CD14-positive monocyte (primary cell): ENCODE measurements at regions not wholly inside any gene's neighbourhood (a gene's known extent, or its start where the extent isn't known, plus 50 kb on each side); places are given as distances from the start of the nearest gene placed in this dataset.
"Not testable (repeated sequence)": the region's sequence is repeated elsewhere in the genome, so short reads cannot be mapped to it uniquely, and the experiment has no call there.

Experiments used
- DNase-seq, 3 donors: peaks; one replicate each; pipeline ENCODE4 v3.0.0-alpha.2; 2011 to 2022
- H2AFZ ChIP-seq: 2 replicates; pipeline ENCODE4 v1.6.0; 2012; ENCODE audit warnings: mild to moderate bottlenecking, low read depth, low read length, inconsistent platforms; ENCODE audit not compliant: insufficient read depth, poor library complexity, severe bottlenecking
- H3K27ac ChIP-seq, 2 donors: 1 replicate in 1 of 2; 2 replicates in 1 of 2; pipeline ENCODE4 v1.5.1; 2012 to 2013; ENCODE audit warnings: low read length in 2 of 2, control low read depth in 1 of 2, inconsistent platforms in 1 of 2, low read depth in 1 of 2, mild to moderate bottlenecking in 1 of 2
- H3K27me3 ChIP-seq, 2 donors: one replicate each; pipeline versions ENCODE4 v1.6.0 to v1.6.1; 2011 to 2013; ENCODE audit warnings: low read length in 2 of 2; ENCODE audit not compliant: control insufficient read depth in 2 of 2, insufficient read depth in 2 of 2
- H3K36me3 ChIP-seq, 2 donors: replicated peaks in 1 of 2; 1 replicate in 1 of 2; 2 replicates in 1 of 2; pipeline versions ENCODE4 v1.5.1 to v1.6.1; 2012 to 2013; ENCODE audit warnings: low read length in 2 of 2, control low read depth in 1 of 2, inconsistent platforms in 1 of 2, mild to moderate bottlenecking in 1 of 2; ENCODE audit not compliant: insufficient read depth in 2 of 2, control insufficient read depth in 1 of 2
- H3K4me1 ChIP-seq, 2 donors: 1 replicate in 1 of 2; 2 replicates in 1 of 2; pipeline versions ENCODE4 v1.5.1 to v1.6.1; 2012 to 2013; ENCODE audit warnings: low read length in 2 of 2, control low read depth in 1 of 2, inconsistent platforms in 1 of 2, mild to moderate bottlenecking in 1 of 2, moderate library complexity in 1 of 2; ENCODE audit not compliant: insufficient read depth in 2 of 2, control insufficient read depth in 1 of 2
- H3K4me2 ChIP-seq: replicated peaks from 2 replicates; pipeline ENCODE3; 2012; ENCODE audit warnings: low read length, moderate library complexity, mild to moderate bottlenecking; ENCODE audit not compliant: poor library complexity, severe bottlenecking; ENCODE audit errors: extremely low read depth
- H3K4me3 ChIP-seq, 3 experiments: fragments of 200-600 bp in 1 of 3; sonication (generic) in 1 of 3; replicated peaks in 1 of 3; 1 replicate in 2 of 3; 2 replicates in 1 of 3; pipeline ENCODE4 v1.5.1; 2011 to 2013; ENCODE audit warnings: low read length in 3 of 3, mild to moderate bottlenecking in 3 of 3, control low read depth in 2 of 3, low read depth in 2 of 3, inconsistent platforms in 1 of 3, moderate library complexity in 1 of 3
- H3K79me2 ChIP-seq: 2 replicates; pipeline ENCODE4 v1.6.0; 2012; ENCODE audit warnings: mild to moderate bottlenecking, control low read depth, inconsistent platforms, low read length, moderate library complexity; ENCODE audit not compliant: insufficient read depth
- H3K9ac ChIP-seq: 2 replicates; pipeline ENCODE4 v1.6.0; 2017; ENCODE audit warnings: low read length, mild to moderate bottlenecking; ENCODE audit not compliant: insufficient read depth, poor library complexity, severe bottlenecking
- H3K9me3 ChIP-seq, 2 donors: replicated peaks in 1 of 2; 1 replicate in 1 of 2; 2 replicates in 1 of 2; pipeline versions ENCODE4 v1.5.1 to v1.6.1; 2012 to 2013; ENCODE audit warnings: low read length in 2 of 2, control low read depth in 1 of 2; ENCODE audit not compliant: control insufficient read depth in 1 of 2, insufficient read depth in 1 of 2
- H4K20me1 ChIP-seq: 2 replicates; pipeline ENCODE4 v1.6.0; 2012; ENCODE audit warnings: mild to moderate bottlenecking, low read length, control low read depth, moderate library complexity; ENCODE audit not compliant: insufficient read depth
- H3K27ac Mint-ChIP-seq, 7 donors: one replicate each; pipeline ENCODE4 v1.8.0; 2020; ENCODE audit warnings: mild to moderate bottlenecking in 7 of 7, mixed read lengths in 7 of 7, moderate library complexity in 6 of 7, inconsistent platforms in 2 of 7
- H3K27me3 Mint-ChIP-seq, 3 donors: one replicate each; pipeline ENCODE4 v1.8.0; 2021 to 2022; ENCODE audit warnings: low read depth in 3 of 3, mild to moderate bottlenecking in 3 of 3, mixed read lengths in 3 of 3, moderate library complexity in 3 of 3, inconsistent platforms in 1 of 3
- H3K36me3 Mint-ChIP-seq, 2 donors: one replicate each; pipeline ENCODE4 v1.8.0; 2020; ENCODE audit warnings: mixed read lengths in 2 of 2, inconsistent platforms in 1 of 2, mild to moderate bottlenecking in 1 of 2
- H3K4me1 Mint-ChIP-seq: one replicate; pipeline ENCODE4 v1.8.0; 2020; ENCODE audit warnings: mild to moderate bottlenecking, mixed read lengths
- H3K4me3 Mint-ChIP-seq, 2 donors: one replicate each; pipeline ENCODE4 v1.8.0; 2020; ENCODE audit warnings: mild to moderate bottlenecking in 2 of 2, mixed read lengths in 2 of 2, moderate library complexity in 1 of 2
- H3K9me3 Mint-ChIP-seq, 7 donors: one replicate each; pipeline ENCODE4 v1.8.0; 2020 to 2022; ENCODE audit warnings: mixed read lengths in 7 of 7, mild to moderate bottlenecking in 6 of 7, moderate library complexity in 6 of 7, inconsistent platforms in 2 of 7
- CTCF ChIP-seq: fragments of 200-600 bp; IDR thresholded peaks from one replicate; pipeline ENCODE4 v1.8.0; 2022; ENCODE audit warnings: antibody characterized with exemption, mild to moderate bottlenecking
- WGBS: methylation state at CpG from one replicate; pipeline ENCODE4 v1.1.5; 2013; ENCODE audit warnings: missing lambda C conversion rate; ENCODE audit not compliant: insufficient coverage; 5-methylcytosine and 5-hydroxymethylcytosine counted together
- intact Hi-C, 2 donors: fragments of 100-400 bp; cut with micrococcal nuclease; formaldehyde crosslinking; loops; one replicate each; pipeline versions ENCODE4 v1.15.0 to v1.15.1; 2023

DNA sequence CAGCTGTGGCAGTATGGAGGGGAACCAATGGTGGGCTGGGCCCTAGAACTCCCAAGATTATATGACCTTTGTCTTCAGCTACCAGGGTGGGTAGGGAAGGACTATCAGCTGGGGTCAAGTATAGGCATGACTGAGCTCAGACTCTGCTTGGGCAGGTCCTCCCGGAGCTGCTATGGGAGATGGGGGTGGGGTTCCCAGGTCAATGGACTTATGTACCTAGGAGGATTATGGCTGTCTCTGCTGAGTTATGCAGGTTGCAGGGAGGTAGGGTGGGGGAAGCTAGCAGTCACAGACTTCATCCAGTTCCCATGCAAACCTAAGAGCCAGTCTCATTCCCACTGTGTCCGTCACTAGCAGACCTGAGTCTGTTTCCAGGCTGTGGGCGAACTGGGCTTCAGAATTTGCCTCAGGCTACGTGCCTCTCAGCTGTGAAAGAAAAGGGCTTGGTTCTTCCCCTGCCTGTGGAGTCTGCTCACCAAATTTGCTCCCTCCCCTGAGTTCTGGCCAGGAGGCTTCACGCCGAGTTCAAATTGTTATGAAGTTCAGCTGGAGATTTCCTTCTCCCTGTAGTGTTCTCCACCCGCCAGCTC is 985.8 kb upstream of the NRXN1 start:
- TF ChIP-seq CTCF, result no peak
- Histone ChIP-seq H3K9ac (no peak overlapping the region), H4K20me1 (no peaks in the 10 kb centered on the region), H3K4me2 (no peak overlapping the region), H3K4me1 (no peaks in the 10 kb centered on the region), H3K36me3 (no peaks in the 10 kb centered on the region), H3K27me3 (no peaks in the 10 kb centered on the region), H3K27ac (no peak overlapping the region), H3K79me2 (no peaks in the 10 kb centered on the region), H3K9me3 (peaks cover 6 to 14% of the 10 kb centered on the region in 2 donors), H2AFZ (no peak overlapping the region), H3K4me3 (no peak overlapping the region)
- 87% methylated on average over 4 of the region's 7 CpGs for WGBS
- no peak for DNase-seq
- no peaks in the 10 kb centered on the region for H3K4me1 Mint-ChIP-seq
- H3K4me3 Mint-ChIP-seq, result no peak overlapping the region
- H3K27me3 Mint-ChIP-seq, result no peaks in the 10 kb centered on the region
- H3K9me3 Mint-ChIP-seq, result peaks cover 3 to 18% (median 7%) of the 10 kb centered on the region in 7 donors
- peak overlapping the region in 1 of 7 donors; percentile 30 for H3K27ac Mint-ChIP-seq
- intact Hi-C loops, result no loop called here
- no peaks in the 10 kb centered on the region for H3K36me3 Mint-ChIP-seq

- H3K27me3 Mint-ChIP-seq, H3K4me3 Mint-ChIP-seq, H3K9ac ChIP-seq, DNase-seq, intact Hi-C loops, H3K4me1 ChIP-seq, H3K4me2 ChIP-seq, H3K27me3 ChIP-seq, H3K36me3 ChIP-seq, H3K36me3 Mint-ChIP-seq, H3K4me1 Mint-ChIP-seq, H4K20me1 ChIP-seq, H3K27ac ChIP-seq, H3K27ac Mint-ChIP-seq, H3K4me3 ChIP-seq, H2AFZ ChIP-seq, H3K79me2 ChIP-seq: not testable (repeated sequence)
- peaks cover 4 to 18% (median 8%) of the 10 kb centered on the region in 7 donors for H3K9me3 Mint-ChIP-seq
- WGBS, result 97% methylated on average over 22 of the region's 32 CpGs
- peaks cover 15 to 19% of the 10 kb centered on the region in 2 donors for H3K9me3 ChIP-seq
Observed at GRCh38 chr2:52006821-52007366, 975.0 kb upstream of the NRXN1 start.
